GM08714 (cell line): ENCODE measurements at regions not wholly inside any gene's neighbourhood (a gene's known extent, or its start where the extent isn't known, plus 50 kb on each side); places are given as distances from the start of the nearest gene placed in this dataset.
"Not testable (repeated sequence)": the region's sequence is repeated elsewhere in the genome, so short reads cannot be mapped to it uniquely, and the experiment has no call there.

Experiments used
- H3K4me3 ChIP-seq: fragments of 200-500 bp; sonication (Bioruptor generic); 2 replicates; pipeline ENCODE4 v1.5.1; 2014; ENCODE audit warnings: mild to moderate bottlenecking, low read length, inconsistent platforms
- ZNF274 ChIP-seq: IDR thresholded peaks from 2 replicates; pipeline ENCODE4 v1.6.1; 2012; ENCODE audit warnings: mild to moderate bottlenecking, low read depth, low read length

DNA sequence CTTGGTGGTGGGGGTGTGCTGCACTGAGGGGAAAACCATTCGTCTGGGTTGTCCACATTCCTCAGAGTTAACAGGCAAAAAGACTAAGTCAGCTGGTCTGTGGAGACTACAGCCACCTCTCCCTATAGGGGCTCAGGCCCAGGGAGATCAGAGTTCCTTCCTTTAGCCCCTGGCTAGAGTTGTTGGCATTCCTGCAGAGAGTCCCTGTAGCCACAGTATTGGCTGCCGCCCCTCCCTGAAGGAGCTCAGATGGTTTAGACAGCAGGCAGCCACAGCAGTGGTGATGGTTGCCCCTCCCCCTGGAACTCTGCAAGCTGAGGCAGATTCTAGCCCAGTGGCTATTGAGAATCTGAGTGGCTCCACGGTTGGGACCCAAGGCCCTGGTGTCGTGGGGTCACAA is 1072.5 kb upstream of the ATXN7L3B start:
- H3K4me3 ChIP-seq: no peak overlapping the region
- no peak for TF ChIP-seq ZNF274

DNA sequence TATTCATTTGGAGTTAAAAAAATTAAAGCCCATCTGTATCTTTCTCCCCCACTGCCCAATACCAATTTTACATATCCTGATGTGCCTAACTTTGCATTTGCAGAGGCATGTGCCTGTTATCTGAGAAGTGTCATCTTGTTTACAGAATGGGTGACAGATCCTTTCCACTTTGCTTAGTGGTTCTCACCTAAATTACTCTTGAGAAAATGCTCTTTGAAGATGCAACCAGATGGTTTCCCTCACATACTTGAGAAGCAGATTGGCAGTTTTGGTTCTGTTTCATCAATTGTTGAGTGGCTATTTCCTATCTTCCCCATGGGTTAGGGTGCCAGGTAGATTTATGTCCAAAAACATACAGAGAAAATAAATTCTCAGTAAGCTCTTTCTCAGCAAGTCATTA is 1051.4 kb upstream of the ATXN7L3B start:
- no peak for TF ChIP-seq ZNF274
- no peak overlapping the region for H3K4me3 ChIP-seq

DNA sequence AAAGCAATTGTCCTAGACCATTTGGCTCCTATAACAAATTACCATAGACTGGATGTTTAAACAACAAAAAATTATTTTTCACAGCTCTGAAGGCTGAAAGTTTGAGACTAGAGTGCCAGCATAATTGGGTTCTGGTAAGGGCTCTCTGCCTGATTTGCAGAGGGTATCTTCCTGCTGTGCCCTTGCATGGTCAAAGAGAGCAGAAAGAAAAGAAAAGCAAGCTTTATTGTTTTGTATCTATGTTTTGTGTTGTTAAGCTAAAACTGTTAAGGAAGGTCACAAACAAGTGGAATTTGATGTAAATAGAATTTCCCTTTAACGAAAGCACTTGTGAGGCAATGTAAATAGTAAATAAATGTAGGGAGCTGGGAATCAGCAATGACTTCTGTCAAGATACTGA is 1031.0 kb upstream of the ATXN7L3B start:
- H3K4me3 ChIP-seq: no peak overlapping the region
- no peak for TF ChIP-seq ZNF274

DNA sequence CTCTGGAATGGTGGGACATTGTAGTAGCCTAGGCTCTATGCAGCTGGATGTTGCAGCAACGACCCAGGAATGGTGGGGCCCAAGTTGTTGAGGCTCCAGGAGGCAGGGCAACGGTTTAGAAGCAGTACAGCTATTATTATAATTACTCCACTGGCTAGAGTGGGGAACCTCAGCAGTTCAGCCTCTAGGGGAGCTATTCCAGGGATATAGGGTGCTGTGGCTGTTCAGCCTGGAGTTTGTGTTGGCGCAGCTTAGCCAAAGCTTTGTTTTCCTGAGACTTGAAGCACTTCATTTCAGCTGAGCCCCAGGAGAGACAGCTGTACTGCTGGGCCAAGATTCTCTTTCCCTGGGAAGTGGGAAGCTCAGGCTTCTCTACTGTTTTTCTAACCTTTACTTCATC is 1023.0 kb upstream of the ATXN7L3B start:
- TF ChIP-seq ZNF274: no peak
- no peak overlapping the region for H3K4me3 ChIP-seq

DNA sequence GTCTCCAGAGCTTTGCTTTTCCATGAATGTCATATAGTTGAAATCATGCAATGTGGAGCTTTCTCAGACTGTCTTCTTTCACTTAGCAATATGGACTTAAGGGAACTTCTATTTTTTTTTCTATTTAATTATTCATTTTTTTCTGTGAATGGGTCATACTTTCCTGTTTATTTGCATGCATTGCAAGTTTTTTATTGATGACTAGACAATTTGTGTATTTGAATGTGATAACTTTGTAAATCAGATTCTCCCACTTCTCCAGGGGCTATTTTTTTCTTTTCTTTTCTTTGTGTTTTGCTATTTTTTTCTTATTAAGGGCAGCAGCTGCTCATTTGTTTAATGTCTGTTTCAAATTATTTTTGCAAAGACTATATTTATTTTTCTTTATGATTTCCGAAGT is 1019.8 kb upstream of the ATXN7L3B start:
- H3K4me3 ChIP-seq: no peak overlapping the region
- TF ChIP-seq ZNF274: no peak

GRCh38 chr12:73529231-73529630 is 1008.4 kb upstream of the ATXN7L3B start:
- no peak for TF ChIP-seq ZNF274
- no peak overlapping the region for H3K4me3 ChIP-seq

GRCh38 chr12:73529954-73530353 is 1007.7 kb upstream of the ATXN7L3B start:
- no peak for TF ChIP-seq ZNF274
- no peak overlapping the region for H3K4me3 ChIP-seq

DNA sequence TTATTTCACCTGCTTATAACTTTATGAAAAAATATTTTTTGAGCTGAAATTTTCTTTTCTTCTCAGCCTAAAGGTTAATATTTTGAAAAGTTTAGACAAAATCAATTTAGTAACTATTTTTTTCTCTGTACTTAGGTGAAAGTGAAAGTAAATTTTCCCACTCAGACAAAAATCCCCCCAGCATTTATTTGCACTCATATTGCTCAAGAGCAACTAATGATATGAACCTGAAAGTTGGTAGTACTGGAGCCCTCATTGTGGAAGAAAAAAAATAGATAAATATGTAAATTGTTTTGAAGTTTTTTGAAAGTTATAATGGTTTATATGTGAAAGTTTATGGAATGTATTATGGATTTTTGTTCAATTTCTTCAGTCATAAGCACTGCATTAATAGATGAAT is 1005.9 kb upstream of the ATXN7L3B start:
- H3K4me3 ChIP-seq: no peak overlapping the region
- no peak for TF ChIP-seq ZNF274

DNA sequence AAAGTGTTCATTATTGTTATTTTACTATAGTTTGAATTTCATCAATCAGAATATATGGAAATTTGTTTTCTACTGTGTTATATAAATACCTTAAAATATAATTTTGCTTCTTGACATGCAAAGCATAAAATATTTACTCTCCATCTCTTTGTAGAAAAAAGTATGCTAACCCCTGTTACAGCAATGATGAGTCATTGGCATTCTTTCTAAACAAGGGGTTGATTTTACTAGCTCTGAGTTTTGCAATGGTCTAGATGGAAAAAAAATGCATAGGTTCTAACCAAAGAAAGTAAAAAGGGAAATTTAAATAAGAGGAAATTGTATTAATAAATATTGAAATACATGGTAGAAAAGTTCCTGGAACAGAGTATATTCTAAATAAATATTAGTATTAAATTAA is 990.2 kb upstream of the ATXN7L3B start:
- no peak overlapping the region for H3K4me3 ChIP-seq
- no peak for TF ChIP-seq ZNF274

DNA sequence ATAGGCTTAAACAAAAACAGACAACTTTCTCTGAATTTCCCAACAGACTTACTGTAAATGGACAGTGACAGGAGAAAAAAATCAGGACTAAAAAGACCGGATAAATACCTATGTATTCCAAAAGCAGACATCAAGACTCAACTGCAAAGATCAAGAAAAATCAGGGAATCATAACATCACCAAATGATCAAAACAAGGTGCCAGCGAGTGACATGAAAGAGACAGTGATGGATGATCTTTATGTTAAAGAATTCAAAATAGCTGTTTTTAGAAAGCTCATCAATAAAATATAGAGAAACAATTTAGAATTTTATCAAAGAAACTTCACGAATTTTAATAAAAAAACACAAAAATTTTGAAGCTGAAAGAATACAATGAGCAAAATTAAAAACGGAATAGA is 952.5 kb upstream of the ATXN7L3B start:
- no peak for TF ChIP-seq ZNF274
- no peak overlapping the region for H3K4me3 ChIP-seq

- TF ChIP-seq ZNF274: no peak
- H3K4me3 ChIP-seq: no peak overlapping the region
Measured at GRCh38 chr12:73589220-73589619, 948.4 kb upstream of the ATXN7L3B start.

DNA sequence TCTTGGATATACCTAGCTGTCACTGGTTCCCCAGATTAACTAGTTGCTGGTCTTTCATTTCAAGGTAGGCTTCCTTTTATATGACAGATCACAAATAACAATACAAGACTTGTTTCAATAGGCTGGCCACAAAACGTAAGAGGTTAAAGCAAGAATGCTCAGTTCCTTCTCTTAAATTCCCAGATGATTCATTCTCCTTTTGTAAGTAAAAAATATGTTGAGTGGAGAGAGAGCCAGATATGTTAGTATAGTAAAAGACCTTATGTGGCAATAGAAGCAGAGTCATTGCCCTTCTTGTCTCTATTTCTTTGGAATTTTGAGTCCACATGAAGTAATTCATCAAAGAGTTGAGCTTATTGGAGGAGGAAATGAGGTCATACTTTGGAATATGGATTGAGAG is 939.0 kb upstream of the ATXN7L3B start:
- no peak overlapping the region for H3K4me3 ChIP-seq
- TF ChIP-seq ZNF274: no peak

DNA sequence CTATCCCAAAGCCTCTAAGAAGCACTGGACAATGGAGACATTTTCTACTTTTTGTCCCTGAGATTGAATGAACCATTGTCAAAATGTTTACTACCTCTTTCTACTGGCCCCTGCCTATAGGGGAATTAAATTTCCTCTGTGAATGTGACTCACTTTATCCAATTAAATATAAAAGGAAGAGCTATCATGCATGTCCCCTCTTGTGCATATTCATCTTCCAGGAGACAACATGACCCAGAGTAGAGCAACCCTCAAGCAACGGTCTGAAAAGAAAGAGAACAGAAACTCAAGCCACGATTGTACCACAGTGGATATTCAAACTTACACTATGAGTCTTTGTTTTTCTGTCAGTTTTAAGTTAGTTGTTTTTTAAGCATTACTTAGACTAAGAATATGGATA is 938.4 kb upstream of the ATXN7L3B start:
- TF ChIP-seq ZNF274: no peak
- H3K4me3 ChIP-seq: no peak overlapping the region

DNA sequence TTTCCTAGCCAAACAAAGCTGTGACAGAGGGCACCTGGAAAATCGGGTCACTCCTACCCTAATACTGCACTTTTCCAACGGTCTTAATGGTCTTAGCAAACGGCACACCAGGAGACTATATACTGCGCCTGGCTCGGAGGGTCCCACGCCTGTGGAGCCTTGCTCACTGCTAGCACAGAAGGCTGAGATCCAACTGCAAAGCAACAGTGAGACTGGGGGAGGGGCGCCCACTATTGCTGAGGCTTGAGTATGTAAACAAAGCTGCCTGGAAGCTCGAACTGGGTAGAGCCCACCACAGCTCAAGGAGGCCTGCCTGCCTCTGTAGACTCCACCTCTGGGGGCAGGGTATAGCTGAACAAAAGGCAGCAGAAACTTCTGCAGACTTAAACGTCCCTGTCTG is 931.7 kb upstream of the ATXN7L3B start:
- not testable (repeated sequence) for H3K4me3 ChIP-seq

- no peak for TF ChIP-seq ZNF274
- no peak overlapping the region for H3K4me3 ChIP-seq
Measured at GRCh38 chr12:73612551-73612950, 925.1 kb upstream of the ATXN7L3B start.

- no peak for TF ChIP-seq ZNF274
Measured at GRCh38 chr12:73623421-73623820, 914.2 kb upstream of the ATXN7L3B start.

GRCh38 chr12:73625226-73625625 is 912.4 kb upstream of the ATXN7L3B start:
- no peak overlapping the region for H3K4me3 ChIP-seq
- no peak for TF ChIP-seq ZNF274

More at GRCh38 chr12:73623421-73623820, 914.2 kb upstream of the ATXN7L3B start:
- no peak overlapping the region for H3K4me3 ChIP-seq
